GM12873 (cell line): ENCODE measurements at regions not wholly inside any gene's neighbourhood (a gene's known extent, or its start where the extent isn't known, plus 50 kb on each side); places are given as distances from the start of the nearest gene placed in this dataset.

Experiments
- CTCF ChIP-seq: IDR thresholded peaks from 2 replicates; pipeline ENCODE4 v1.5.1; 2012; ENCODE audit warnings: low read depth, mild to moderate bottlenecking, moderate library complexity, low read length, control low read depth; ENCODE audit not compliant: insufficient read depth; ENCODE audit errors: missing control alignments

DNA sequence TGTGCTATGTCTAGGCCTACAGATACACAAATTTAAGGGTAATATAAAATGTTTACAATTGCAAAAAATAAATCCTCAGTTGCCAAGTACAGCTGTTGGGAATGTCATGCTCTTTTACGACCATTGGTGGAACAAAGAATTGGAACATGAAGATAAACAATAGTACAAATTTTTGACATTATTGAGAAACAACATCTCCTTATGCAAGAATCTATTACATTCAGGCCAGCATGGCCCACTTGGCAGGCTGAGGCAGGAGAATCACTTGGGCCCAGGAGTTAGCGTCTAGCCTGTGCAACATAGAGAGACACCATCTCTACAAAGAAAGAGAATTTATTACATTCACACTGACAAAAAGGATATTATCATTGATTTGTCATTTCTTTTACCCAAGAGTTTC is 135.9 kb upstream of the NTF3 start:
- no peak for TF ChIP-seq CTCF

GRCh38 chr12:5301539-5301938 is 130.4 kb upstream of the NTF3 start:
- TF ChIP-seq CTCF = no peak

- TF ChIP-seq CTCF = no peak
Observed at GRCh38 chr12:5305425-5305824, 126.5 kb upstream of the NTF3 start.

- no peak for TF ChIP-seq CTCF
Observed at GRCh38 chr12:5305886-5306545, 125.9 kb upstream of the NTF3 start.

DNA sequence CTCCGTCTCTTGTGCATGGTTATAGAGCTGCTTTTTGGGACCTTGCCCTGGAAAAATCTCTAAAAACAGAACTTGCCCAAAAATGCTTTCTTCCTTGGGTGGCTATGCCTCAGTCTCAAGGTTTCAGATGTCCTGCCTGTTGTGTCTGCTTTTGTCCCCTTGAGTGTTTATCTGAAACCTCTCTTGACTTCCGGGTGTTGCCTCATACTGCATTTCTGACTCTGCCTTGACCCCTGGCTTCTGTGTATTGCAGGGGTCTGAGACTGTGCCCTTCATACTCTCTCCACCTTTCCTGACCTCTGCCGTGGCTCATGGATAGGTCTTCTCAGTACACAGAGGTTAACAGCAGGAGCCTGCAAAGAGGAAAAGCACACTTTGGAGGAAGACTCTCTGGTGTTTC is 124.8 kb upstream of the NTF3 start:
- TF ChIP-seq CTCF = no peak

DNA sequence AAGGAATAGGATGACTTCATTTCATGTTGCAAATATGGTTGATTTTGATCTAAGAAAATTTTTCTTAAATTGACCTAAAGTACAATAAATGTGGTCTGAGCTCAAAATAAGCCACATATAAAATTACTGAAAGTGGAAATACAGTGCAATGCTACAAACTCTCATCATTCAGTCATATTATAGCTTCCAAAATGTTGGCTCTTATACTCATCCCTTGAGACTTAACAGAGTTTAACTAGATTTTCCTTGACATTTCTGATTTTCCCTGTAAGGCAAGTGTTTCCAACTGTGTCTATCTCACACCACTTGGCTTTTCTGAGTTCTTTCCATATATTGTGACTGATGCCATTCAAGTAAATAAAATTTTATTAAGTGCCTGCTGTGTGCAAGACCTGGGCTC is 123.7 kb upstream of the NTF3 start:
- no peak for TF ChIP-seq CTCF

GRCh38 chr12:5308996-5309395 is 122.9 kb upstream of the NTF3 start:
- TF ChIP-seq CTCF = no peak
